Smooth muscle cell (in vitro differentiated cells): ENCODE measurements at regions not wholly inside any gene's neighbourhood (a gene's known extent, or its start where the extent isn't known, plus 50 kb on each side); places are given as distances from the start of the nearest gene placed in this dataset.
A peak's percentile ranks its signal among the peaks of the same experiment; 100 is the strongest.

Experiments used
- DNase-seq: peaks from one replicate; lab custom pipeline; 2025; ENCODE audit not compliant: unreplicated experiment; lab: John Stamatoyannopoulos, UW
- H2AFZ ChIP-seq: fragments of 200-600 bp; sonication (generic); 2 replicates; pipeline ENCODE4 v1.6.0; 2016; ENCODE audit warnings: antibody characterized with exemption, low read depth, mild to moderate bottlenecking
- H3F3A ChIP-seq: fragments of 200-600 bp; sonication (generic); 2 replicates; pipeline ENCODE4 v1.6.0; 2017; ENCODE audit warnings: antibody characterized with exemption, low read depth
- H3K27ac ChIP-seq: fragments of 200-600 bp; sonication (generic); 2 replicates; pipeline ENCODE4 v1.5.1; 2016; ENCODE audit warnings: low read depth, mild to moderate bottlenecking
- H3K27me3 ChIP-seq: fragments of 200-600 bp; sonication (generic); 2 replicates; pipeline ENCODE4 v1.6.1; 2016; ENCODE audit warnings: low read depth, mild to moderate bottlenecking
- H3K36me3 ChIP-seq: fragments of 200-600 bp; sonication (generic); 2 replicates; pipeline ENCODE4 v1.5.1; 2016; ENCODE audit warnings: low read depth
- H3K4me1 ChIP-seq: fragments of 200-600 bp; sonication (generic); 2 replicates; pipeline ENCODE4 v1.5.1; 2016; ENCODE audit warnings: low read depth
- H3K4me2 ChIP-seq: fragments of 200-600 bp; sonication (generic); 2 replicates; pipeline ENCODE4 v1.6.0; 2016; ENCODE audit warnings: mild to moderate bottlenecking
- H3K4me3 ChIP-seq: fragments of 200-600 bp; sonication (generic); 2 replicates; pipeline ENCODE4 v1.5.1; 2016; ENCODE audit warnings: mild to moderate bottlenecking
- H3K79me2 ChIP-seq: fragments of 200-600 bp; sonication (generic); 2 replicates; pipeline ENCODE4 v1.6.0; 2016; ENCODE audit warnings: low read depth, mild to moderate bottlenecking
- H3K9ac ChIP-seq: fragments of 200-600 bp; sonication (generic); 2 replicates; pipeline ENCODE4 v1.6.0; 2016; ENCODE audit warnings: low read depth
- H3K9me3 ChIP-seq: fragments of 200-600 bp; sonication (generic); replicated peaks from 2 replicates; pipeline ENCODE4 v1.5.1; 2016; ENCODE audit warnings: low read depth
- H4K20me1 ChIP-seq: fragments of 200-600 bp; sonication (generic); 2 replicates; pipeline ENCODE4 v1.6.0; 2016; ENCODE audit warnings: low read depth
- CTCF ChIP-seq: fragments of 200-600 bp; sonication (generic); IDR thresholded peaks from 2 replicates; pipeline ENCODE4 v1.5.1; 2017; ENCODE audit warnings: borderline replicate concordance, mild to moderate bottlenecking, antibody characterized with exemption; ENCODE audit not compliant: insufficient read depth, poor library complexity, severe bottlenecking
- WGBS: methylation state at CpG from one replicate; pipeline ENCODE4 v1.1.7; 2016; ENCODE audit warnings: low lambda C conversion rate; 5-methylcytosine and 5-hydroxymethylcytosine counted together

GRCh38 chr4:125702406-125702805 is 387.7 kb downstream of the FAT4 start:
- Histone ChIP-seq H3K4me2 (no peak overlapping the region), H3K4me3 (no peak overlapping the region), H4K20me1 (no peaks in the 10 kb centered on the region), H3K27me3 (no peaks in the 10 kb centered on the region), H3F3A (peaks cover 6% of the 10 kb centered on the region), H3K4me1 (no peaks in the 10 kb centered on the region), H3K79me2 (no peaks in the 10 kb centered on the region), H3K27ac (no peak overlapping the region), H2AFZ (peak overlapping the region; percentile 19), H3K36me3 (no peaks in the 10 kb centered on the region), H3K9ac (no peak overlapping the region), H3K9me3 (no peaks in the 10 kb centered on the region)
- TF ChIP-seq CTCF: no peak
- DNase-seq: no peak

DNA sequence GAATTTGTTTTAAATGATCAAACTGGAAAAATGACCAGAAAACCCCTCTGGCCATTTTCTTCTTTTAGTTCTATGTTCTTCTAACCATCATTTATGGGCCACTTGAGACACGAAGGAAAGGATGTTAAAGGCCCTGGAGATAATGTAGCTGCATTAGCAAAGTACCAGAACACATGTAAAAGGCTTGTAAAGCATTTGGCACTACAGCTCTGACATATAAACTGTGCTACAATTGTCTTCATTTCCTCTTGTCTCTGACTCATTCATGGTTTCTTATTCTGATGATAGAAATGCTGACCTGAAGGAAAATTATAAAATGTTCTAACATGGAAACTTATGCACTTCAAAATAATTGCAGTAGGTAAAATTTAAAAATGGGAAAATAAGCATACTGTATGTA is 388.7 kb downstream of the FAT4 start:
- no peak for TF ChIP-seq CTCF
- no peak for DNase-seq
- Histone ChIP-seq H3K79me2 (no peaks in the 10 kb centered on the region), H3K27me3 (no peaks in the 10 kb centered on the region), H3K27ac (no peak overlapping the region), H3K4me1 (no peaks in the 10 kb centered on the region), H3K9me3 (no peaks in the 10 kb centered on the region), H3F3A (peaks cover 6% of the 10 kb centered on the region), H2AFZ (peak overlapping the region; percentile 48), H3K9ac (no peak overlapping the region), H4K20me1 (no peaks in the 10 kb centered on the region), H3K4me2 (no peak overlapping the region), H3K4me3 (no peak overlapping the region), H3K36me3 (no peaks in the 10 kb centered on the region)
- 4% methylated on average over 1 of the region's 1 CpG for WGBS

- Histone ChIP-seq H3K27ac (no peak overlapping the region), H3K27me3 (no peaks in the 10 kb centered on the region), H4K20me1 (no peaks in the 10 kb centered on the region), H3K9me3 (no peaks in the 10 kb centered on the region), H3K4me2 (no peak overlapping the region), H3K4me1 (no peaks in the 10 kb centered on the region), H3K4me3 (no peak overlapping the region), H2AFZ (no peak overlapping the region), H3K79me2 (no peaks in the 10 kb centered on the region), H3K9ac (no peak overlapping the region), H3F3A (peaks cover 6% of the 10 kb centered on the region), H3K36me3 (no peaks in the 10 kb centered on the region)
- DNase-seq: no peak
- 53% methylated on average over 3 of the region's 3 CpGs for WGBS
- no peak for TF ChIP-seq CTCF
Observed at GRCh38 chr4:125704726-125705125, 390.0 kb downstream of the FAT4 start.

- no peaks in the 10 kb centered on the region for H3K27me3 ChIP-seq
- no peaks in the 10 kb centered on the region for H4K20me1 ChIP-seq
- 100% methylated on average over 1 of the region's 1 CpG for WGBS
- no peak overlapping the region for H3K4me2 ChIP-seq
- no peak overlapping the region for H2AFZ ChIP-seq
- H3K79me2 ChIP-seq: no peaks in the 10 kb centered on the region
- peaks cover 6% of the 10 kb centered on the region for H3F3A ChIP-seq
- no peaks in the 10 kb centered on the region for H3K9me3 ChIP-seq
- no peak overlapping the region for H3K9ac ChIP-seq
- no peaks in the 10 kb centered on the region for H3K4me1 ChIP-seq
- no peak overlapping the region for H3K27ac ChIP-seq
- TF ChIP-seq CTCF: no peak
- DNase-seq: no peak
- no peak overlapping the region for H3K4me3 ChIP-seq
- no peaks in the 10 kb centered on the region for H3K36me3 ChIP-seq
Observed at GRCh38 chr4:125705681-125706080, 390.9 kb downstream of the FAT4 start.
